ACC112 (cell line): ENCODE measurements at regions not wholly inside any gene's neighbourhood (a gene's known extent, or its start where the extent isn't known, plus 50 kb on each side); places are given as distances from the start of the nearest gene placed in this dataset.
"Not testable (repeated sequence)": the region's sequence is repeated elsewhere in the genome, so short reads cannot be mapped to it uniquely, and the experiment has no call there.

ENCODE experiments used
- H2AFZ ChIP-seq: fragments of 200-600 bp; sonication (generic); one replicate; pipeline ENCODE4 v1.6.0; 2017; ENCODE audit warnings: antibody characterized with exemption, low read length; ENCODE audit not compliant: unreplicated experiment
- H3K27ac ChIP-seq: fragments of 200-600 bp; sonication (generic); 2 replicates; pipeline ENCODE4 v1.5.1; 2014; ENCODE audit warnings: low read depth, mild to moderate bottlenecking, antibody characterized with exemption, low read length, moderate library complexity
- H3K27me3 ChIP-seq: fragments of 200-600 bp; sonication (generic); 2 replicates; pipeline ENCODE4 v1.6.1; 2014; ENCODE audit warnings: mild to moderate bottlenecking, antibody characterized with exemption, low read length, moderate library complexity, mixed read lengths; ENCODE audit not compliant: insufficient read depth
- H3K36me3 ChIP-seq: fragments of 200-600 bp; sonication (generic); 2 replicates; pipeline ENCODE4 v1.6.1; 2016; ENCODE audit warnings: mild to moderate bottlenecking, antibody characterized with exemption, low read length, moderate library complexity, mixed read lengths; ENCODE audit not compliant: insufficient read depth
- H3K4me1 ChIP-seq: fragments of 200-600 bp; sonication (generic); one replicate; pipeline ENCODE4 v1.6.1; 2016; ENCODE audit warnings: low read length, mixed read lengths; ENCODE audit not compliant: insufficient read depth, unreplicated experiment, control insufficient read depth
- H3K4me3 ChIP-seq: fragments of 200-600 bp; sonication (generic); 2 replicates; pipeline ENCODE4 v1.5.1; 2014; ENCODE audit warnings: mild to moderate bottlenecking, low read depth, low read length
- H3K79me2 ChIP-seq: fragments of 200-600 bp; sonication (generic); one replicate; pipeline ENCODE4 v1.6.0; 2016; ENCODE audit warnings: low read length; ENCODE audit not compliant: control insufficient read depth, unreplicated experiment, insufficient read depth

GRCh38 chrX:63186137-63186536 is 165.0 kb downstream of the SPIN4 start:
- no peak overlapping the region for H3K27ac ChIP-seq
- no peak overlapping the region for H3K4me3 ChIP-seq
- peak overlapping the region; percentile 14 for H2AFZ ChIP-seq
- no peaks in the 10 kb centered on the region for H3K79me2 ChIP-seq
- H3K4me1 ChIP-seq: no peaks in the 10 kb centered on the region
- no peaks in the 10 kb centered on the region for H3K36me3 ChIP-seq
- no peaks in the 10 kb centered on the region for H3K27me3 ChIP-seq

GRCh38 chrX:63179852-63180251 is 171.3 kb downstream of the SPIN4 start:
- not testable (repeated sequence) for H3K4me3 ChIP-seq, H3K36me3 ChIP-seq, H3K27me3 ChIP-seq, H2AFZ ChIP-seq, H3K79me2 ChIP-seq, H3K4me1 ChIP-seq, H3K27ac ChIP-seq

- not testable (repeated sequence) for H2AFZ ChIP-seq, H3K79me2 ChIP-seq, H3K4me1 ChIP-seq, H3K27me3 ChIP-seq, H3K27ac ChIP-seq, H3K4me3 ChIP-seq, H3K36me3 ChIP-seq
These were observed 174.6 kb downstream of the SPIN4 start for GRCh38 chrX:63176578-63176977.

GRCh38 chrX:63173841-63174718 is 177.1 kb downstream of the SPIN4 start:
- not testable (repeated sequence) for H3K27ac ChIP-seq, H3K79me2 ChIP-seq, H2AFZ ChIP-seq, H3K4me1 ChIP-seq, H3K27me3 ChIP-seq, H3K36me3 ChIP-seq, H3K4me3 ChIP-seq

DNA sequence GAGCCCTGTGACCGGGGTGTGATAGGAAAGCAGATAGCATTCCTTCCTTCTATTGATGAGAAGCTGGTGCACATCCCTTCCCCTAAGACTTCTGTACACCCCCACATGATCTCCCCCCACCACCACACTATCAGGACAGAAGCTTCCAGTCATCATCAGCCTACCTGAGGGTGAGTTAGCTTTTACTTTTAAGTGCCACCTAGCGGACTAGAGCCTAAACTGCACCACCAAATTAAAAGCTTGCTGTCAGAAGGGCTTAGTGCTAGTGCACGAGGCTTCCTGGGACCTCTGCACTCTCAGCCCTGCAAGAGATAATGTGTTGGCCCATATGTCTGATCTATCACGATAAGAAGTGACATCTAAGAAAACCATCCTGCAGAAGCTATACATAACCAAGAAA is 181.7 kb downstream of the SPIN4 start:
- not testable (repeated sequence) for H3K79me2 ChIP-seq, H3K4me3 ChIP-seq, H3K36me3 ChIP-seq, H3K27ac ChIP-seq, H3K4me1 ChIP-seq, H3K27me3 ChIP-seq, H2AFZ ChIP-seq

- H2AFZ ChIP-seq, H3K4me3 ChIP-seq, H3K27ac ChIP-seq: not testable (repeated sequence)
These were observed 182.2 kb downstream of the SPIN4 start for GRCh38 chrX:63168949-63169348.

DNA sequence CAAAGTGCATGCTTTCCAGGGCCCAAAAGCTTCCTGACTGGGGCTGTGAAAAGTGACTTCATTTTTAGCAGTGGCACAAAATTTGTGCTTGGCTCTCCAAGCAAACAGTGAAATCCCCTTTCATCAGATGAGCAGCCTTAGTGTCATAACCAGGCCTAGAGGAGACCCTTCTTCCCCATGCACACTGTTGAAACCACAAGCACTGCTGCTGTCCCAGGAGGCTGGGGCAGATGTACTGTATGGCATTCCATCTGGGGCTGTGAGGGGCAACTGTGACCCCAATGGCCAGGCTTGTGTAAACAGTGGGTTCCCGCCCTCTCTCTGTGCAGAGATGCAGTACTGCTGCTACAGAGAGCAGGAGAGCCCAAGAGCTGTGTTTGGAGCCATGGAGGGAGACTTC is 184.1 kb downstream of the SPIN4 start:
- H3K4me3 ChIP-seq, H3K27ac ChIP-seq, H3K36me3 ChIP-seq, H2AFZ ChIP-seq, H3K4me1 ChIP-seq, H3K27me3 ChIP-seq, H3K79me2 ChIP-seq: not testable (repeated sequence)

More at GRCh38 chrX:63168949-63169348, 182.2 kb downstream of the SPIN4 start:
- H3K27me3 ChIP-seq, H3K36me3 ChIP-seq, H3K4me1 ChIP-seq, H3K79me2 ChIP-seq: not testable (repeated sequence)

DNA sequence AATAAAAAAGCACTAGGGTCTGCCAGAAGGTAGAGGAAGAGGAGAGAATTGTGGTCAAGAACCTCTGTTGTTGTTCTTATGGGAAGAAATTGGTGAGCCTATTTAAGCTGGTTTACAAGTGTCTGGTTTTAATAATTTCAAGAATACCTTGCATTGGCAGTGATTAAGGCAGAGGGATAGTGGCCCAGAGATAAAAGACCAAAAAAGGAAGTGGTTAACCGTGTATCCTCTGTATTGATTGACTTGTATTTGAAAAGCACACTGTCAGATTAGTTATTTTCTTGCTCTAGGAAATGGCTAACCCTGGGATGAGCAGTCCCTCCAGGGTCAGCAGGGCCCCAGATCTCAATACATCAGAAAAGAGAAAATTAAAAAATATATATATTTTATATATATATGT is 190.1 kb downstream of the SPIN4 start:
- not testable (repeated sequence) for H2AFZ ChIP-seq, H3K36me3 ChIP-seq, H3K4me1 ChIP-seq, H3K4me3 ChIP-seq, H3K79me2 ChIP-seq, H3K27me3 ChIP-seq, H3K27ac ChIP-seq

- H3K27me3 ChIP-seq, H2AFZ ChIP-seq, H3K4me1 ChIP-seq, H3K36me3 ChIP-seq, H3K79me2 ChIP-seq, H3K27ac ChIP-seq, H3K4me3 ChIP-seq: not testable (repeated sequence)
These were observed 190.8 kb downstream of the SPIN4 start for GRCh38 chrX:63160340-63160739.

DNA sequence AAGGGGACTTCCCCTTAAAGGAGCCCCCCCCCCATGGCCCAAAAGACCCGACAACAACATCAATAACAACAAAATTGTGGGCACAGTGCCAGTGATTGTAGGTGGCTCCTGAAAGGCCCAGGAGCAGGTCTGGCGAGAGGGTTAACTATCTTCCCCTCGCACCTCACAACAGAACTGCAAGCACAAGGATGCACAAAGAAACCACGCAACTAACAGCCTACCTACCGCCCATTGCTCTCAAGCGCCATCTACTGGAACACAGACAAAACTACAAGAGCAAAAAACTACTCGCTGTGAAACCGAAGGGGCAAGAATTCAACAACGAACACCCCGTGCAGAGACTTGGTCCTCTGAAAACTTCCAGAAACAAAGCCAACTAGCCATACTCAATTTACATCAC is 205.6 kb downstream of the SPIN4 start:
- not testable (repeated sequence) for H3K79me2 ChIP-seq, H3K4me3 ChIP-seq, H3K27ac ChIP-seq, H3K36me3 ChIP-seq, H2AFZ ChIP-seq, H3K4me1 ChIP-seq, H3K27me3 ChIP-seq

DNA sequence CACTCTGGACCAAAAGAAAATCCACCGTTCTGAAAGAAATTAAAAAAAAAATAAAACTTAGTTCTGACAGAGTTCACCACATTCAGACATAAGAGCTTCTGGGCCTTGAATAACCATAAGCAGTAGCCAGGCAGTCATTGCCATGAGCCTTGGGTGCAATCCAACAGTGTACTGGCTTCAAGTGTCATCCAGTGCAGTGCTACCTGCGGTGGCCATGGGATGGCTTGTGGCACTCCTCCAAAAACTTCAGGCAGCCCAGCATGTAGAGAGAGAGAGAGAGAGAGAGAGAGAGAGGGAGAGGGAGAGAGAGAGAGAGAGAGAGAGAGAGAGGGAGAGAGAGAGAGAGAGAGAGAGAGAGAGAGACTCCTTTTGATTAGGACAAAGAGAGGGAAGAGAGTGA is 208.5 kb downstream of the SPIN4 start:
- not testable (repeated sequence) for H2AFZ ChIP-seq, H3K27ac ChIP-seq, H3K27me3 ChIP-seq

More for the DNA sequence above, 208.5 kb downstream of the SPIN4 start:
- H3K79me2 ChIP-seq, H3K4me3 ChIP-seq, H3K36me3 ChIP-seq, H3K4me1 ChIP-seq: not testable (repeated sequence)
